Progenitor cell of endocrine pancreas (in vitro differentiated cells): ENCODE measurements at regions not wholly inside any gene's neighbourhood (a gene's known extent, or its start where the extent isn't known, plus 50 kb on each side); places are given as distances from the start of the nearest gene placed in this dataset.

Experiments
- DNase-seq: peaks from one replicate; pipeline ENCODE4 v3.0.0; 2021; ENCODE audit warnings: low spot score; ENCODE audit not compliant: unreplicated experiment
- H3K27ac Mint-ChIP-seq: 2 replicates; pipeline ENCODE4 v1.8.0; 2021; ENCODE audit warnings: mild to moderate bottlenecking, moderate library complexity, mixed read lengths
- H3K27me3 Mint-ChIP-seq: 2 replicates; pipeline ENCODE4 v1.8.0; 2021; ENCODE audit warnings: mixed read lengths
- H3K36me3 Mint-ChIP-seq: 2 replicates; pipeline ENCODE4 v1.8.0; 2022; ENCODE audit warnings: mixed read lengths; ENCODE audit not compliant: insufficient read depth
- H3K4me1 Mint-ChIP-seq: 2 replicates; pipeline ENCODE4 v1.8.0; 2021; ENCODE audit warnings: low read depth, mixed read lengths
- H3K4me3 Mint-ChIP-seq: 2 replicates; pipeline ENCODE4 v1.8.0; 2021; ENCODE audit warnings: low read depth, mild to moderate bottlenecking, moderate library complexity, mixed read lengths
- H3K9me3 Mint-ChIP-seq: 2 replicates; pipeline ENCODE4 v1.8.0; 2021; ENCODE audit warnings: low read depth, mixed read lengths
- CTCF ChIP-seq: fragments of 200-600 bp; sonication (generic); IDR thresholded peaks from one replicate; pipeline ENCODE4 v1.5.0; 2021; ENCODE audit warnings: antibody characterized with exemption, mild to moderate bottlenecking; ENCODE audit not compliant: unreplicated experiment

DNA sequence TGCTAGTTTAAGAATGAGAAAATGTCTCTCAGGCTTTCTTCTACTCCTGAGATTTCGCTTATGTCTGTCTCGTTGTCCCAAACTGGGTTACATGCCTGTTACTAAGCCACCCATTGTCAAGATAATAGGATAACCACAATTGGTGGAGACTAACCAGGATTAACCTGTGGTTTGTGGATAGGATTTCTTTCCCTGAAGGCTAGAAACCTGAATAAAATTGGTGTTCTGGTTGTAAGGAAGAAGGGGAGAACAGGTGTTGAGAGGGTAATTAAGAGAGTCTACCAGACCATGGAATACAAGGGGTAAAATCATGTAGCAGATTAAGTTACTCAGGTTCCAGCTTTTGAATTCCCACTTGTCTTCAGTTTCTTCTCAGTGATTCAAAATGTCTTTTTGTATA is 225.4 kb downstream of the CPE start:
- no peak overlapping the region for H3K4me3 Mint-ChIP-seq
- no peak for TF ChIP-seq CTCF
- no peak for DNase-seq
- H3K27ac Mint-ChIP-seq = no peak overlapping the region
- H3K9me3 Mint-ChIP-seq = no peaks in the 10 kb centered on the region
- H3K27me3 Mint-ChIP-seq = no peaks in the 10 kb centered on the region
- H3K4me1 Mint-ChIP-seq = no peaks in the 10 kb centered on the region
- H3K36me3 Mint-ChIP-seq = no peaks in the 10 kb centered on the region

DNA sequence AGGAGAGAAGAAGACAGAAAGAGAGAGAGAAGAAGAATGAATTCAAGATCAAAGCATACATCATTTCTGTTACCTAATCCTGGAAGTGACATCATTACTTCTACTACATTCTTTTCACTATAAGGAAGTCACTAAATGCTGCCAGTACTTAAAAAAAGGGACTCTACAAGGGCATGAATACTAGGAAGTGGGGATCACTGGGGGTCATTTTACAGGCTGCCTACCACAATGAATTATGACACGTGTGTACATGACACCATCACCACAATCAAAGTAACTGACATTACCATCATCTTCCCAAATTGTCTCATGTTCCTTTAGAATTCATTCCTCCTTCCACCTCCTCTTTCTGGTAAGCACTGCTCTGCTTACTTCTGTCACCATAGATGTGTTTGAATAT is 227.0 kb downstream of the CPE start:
- Mint-ChIP-seq H3K4me3 (no peak overlapping the region), H3K27me3 (no peaks in the 10 kb centered on the region), H3K4me1 (no peaks in the 10 kb centered on the region), H3K27ac (no peak overlapping the region), H3K36me3 (no peaks in the 10 kb centered on the region), H3K9me3 (no peaks in the 10 kb centered on the region)
- no peak for DNase-seq
- TF ChIP-seq CTCF = no peak

DNA sequence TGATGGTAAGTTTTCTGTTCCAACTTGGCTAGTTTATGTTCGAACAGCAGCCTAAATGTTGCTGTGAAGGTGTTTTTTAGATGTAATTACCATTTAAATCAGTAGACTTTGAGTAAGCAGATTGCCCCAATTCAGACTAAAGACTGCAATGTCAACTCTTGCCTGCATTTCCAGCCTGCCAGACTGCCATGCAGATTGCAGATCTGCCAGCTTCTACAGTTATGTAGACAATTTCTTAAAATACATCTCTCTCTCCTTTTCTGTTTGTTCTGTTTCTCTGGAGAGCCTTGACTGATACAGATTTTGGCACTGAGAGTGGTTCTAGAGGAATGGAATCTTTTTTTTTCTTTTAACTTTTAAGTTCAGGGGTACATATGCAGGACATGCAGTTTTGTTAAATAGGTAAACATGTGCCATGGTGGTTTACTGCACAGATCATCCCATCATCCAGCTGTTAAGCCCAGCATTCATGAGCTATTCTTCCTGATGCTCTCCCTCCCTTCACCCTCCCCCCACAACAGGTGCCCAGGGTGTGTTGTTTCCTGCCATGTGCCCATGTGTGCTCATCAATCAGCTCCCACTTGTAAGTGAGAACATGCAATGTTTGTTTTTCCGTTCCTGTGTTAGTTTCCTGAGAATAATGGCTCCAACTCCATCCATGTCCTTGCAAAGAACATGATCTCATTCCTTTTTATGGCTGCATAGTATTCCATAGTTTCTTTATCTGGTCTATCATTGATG is 227.8 kb downstream of the CPE start:
- no peak for DNase-seq
- Mint-ChIP-seq H3K27ac (peak overlapping the region; percentile 9), H3K36me3 (no peaks in the 10 kb centered on the region), H3K27me3 (no peaks in the 10 kb centered on the region), H3K4me1 (peaks cover 2% of the 10 kb centered on the region), H3K4me3 (no peak overlapping the region), H3K9me3 (no peaks in the 10 kb centered on the region)
- TF ChIP-seq CTCF = no peak

- no peak for TF ChIP-seq CTCF
- DNase-seq = no peak
- H3K27me3 Mint-ChIP-seq = no peaks in the 10 kb centered on the region
- no peak overlapping the region for H3K27ac Mint-ChIP-seq
- peaks cover 2% of the 10 kb centered on the region for H3K4me1 Mint-ChIP-seq
- no peak overlapping the region for H3K4me3 Mint-ChIP-seq
- no peaks in the 10 kb centered on the region for H3K36me3 Mint-ChIP-seq
- H3K9me3 Mint-ChIP-seq = no peaks in the 10 kb centered on the region
Measured at GRCh38 chr4:165609653-165610052, 230.8 kb downstream of the CPE start.

- no peak for TF ChIP-seq CTCF
- Mint-ChIP-seq H3K36me3 (no peaks in the 10 kb centered on the region), H3K4me3 (no peak overlapping the region), H3K27ac (no peak overlapping the region), H3K9me3 (no peaks in the 10 kb centered on the region), H3K27me3 (no peaks in the 10 kb centered on the region), H3K4me1 (peaks cover 4% of the 10 kb centered on the region)
- no peak for DNase-seq
Measured at GRCh38 chr4:165610679-165611437, 232.1 kb downstream of the CPE start.
